NCI-H187 (cell line): ENCODE measurements at regions not wholly inside any gene's neighbourhood (a gene's known extent, or its start where the extent isn't known, plus 50 kb on each side); places are given as distances from the start of the nearest gene placed in this dataset.
"Not testable (repeated sequence)": the region's sequence is repeated elsewhere in the genome, so short reads cannot be mapped to it uniquely, and the experiment has no call there.

Experiments used
- DNase-seq, 2 experiments: peaks; one replicate each; lab custom pipeline; 2025; lab: John Stamatoyannopoulos, UW

DNA sequence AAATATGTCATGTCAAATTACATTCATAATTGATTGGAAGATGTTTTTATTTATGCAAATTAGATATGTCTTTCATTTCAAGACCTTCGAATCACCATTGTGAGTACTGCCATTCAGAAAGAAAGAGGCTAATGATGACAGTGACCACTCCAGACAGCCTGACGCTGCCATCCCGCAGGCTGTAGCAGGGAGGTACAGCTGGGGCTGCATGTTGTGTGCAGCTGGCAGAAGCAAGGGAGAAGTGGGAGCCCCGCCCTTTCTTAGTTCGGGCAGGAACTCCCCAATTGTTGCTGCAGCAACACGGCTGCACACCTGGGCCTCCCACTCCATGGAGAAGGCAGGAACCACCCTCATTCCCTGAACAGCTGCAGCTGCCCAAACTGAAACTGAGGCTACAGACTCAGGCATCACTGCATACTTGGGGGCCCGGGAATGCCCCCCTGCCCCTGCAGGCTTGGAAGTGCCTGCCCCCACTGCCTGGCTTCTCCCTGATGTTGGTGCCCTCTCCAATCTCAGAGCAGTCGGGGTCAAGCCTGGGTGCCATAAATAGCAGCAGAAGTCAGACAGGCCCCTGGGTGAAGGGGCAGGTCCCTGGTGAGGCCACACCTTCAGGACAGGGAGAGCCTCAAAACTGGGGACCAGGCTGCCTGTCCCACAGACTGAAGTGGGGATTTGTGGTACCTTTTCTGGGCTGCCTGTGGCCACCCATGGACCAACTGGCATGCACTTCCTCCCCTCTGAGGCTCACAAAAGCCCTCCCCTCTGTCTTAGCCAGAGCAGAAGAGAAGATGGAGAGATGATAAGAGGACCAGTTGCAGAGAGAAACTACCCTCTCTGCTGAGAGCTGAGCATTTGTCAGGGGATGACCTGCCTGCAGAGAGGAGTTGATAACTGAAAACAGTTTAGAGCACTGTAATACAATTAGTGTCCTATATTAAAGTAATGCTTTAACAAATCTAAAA is 964.6 kb downstream of the SI start:
- peak in 1 of 2 experiments; percentile 4 for DNase-seq

DNA sequence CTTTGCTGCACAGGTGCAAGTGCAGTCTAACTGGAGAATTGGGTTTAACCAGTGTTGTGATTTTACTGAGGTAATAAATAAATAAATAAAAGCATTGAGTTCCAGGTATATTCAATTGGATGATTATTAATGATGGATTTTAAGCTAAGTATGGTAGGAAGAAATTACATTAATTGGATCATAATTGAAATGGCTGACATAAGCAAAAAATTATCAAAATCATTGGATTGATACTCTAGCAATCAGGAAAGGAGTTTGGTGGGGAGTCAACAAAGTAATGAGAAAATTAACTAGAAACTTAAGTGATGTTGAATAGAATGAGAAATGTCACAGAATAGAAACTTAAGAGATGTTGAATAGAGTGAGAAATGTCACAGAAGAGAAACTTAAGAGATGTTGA is 981.9 kb downstream of the SI start:
- no peak for DNase-seq

DNA sequence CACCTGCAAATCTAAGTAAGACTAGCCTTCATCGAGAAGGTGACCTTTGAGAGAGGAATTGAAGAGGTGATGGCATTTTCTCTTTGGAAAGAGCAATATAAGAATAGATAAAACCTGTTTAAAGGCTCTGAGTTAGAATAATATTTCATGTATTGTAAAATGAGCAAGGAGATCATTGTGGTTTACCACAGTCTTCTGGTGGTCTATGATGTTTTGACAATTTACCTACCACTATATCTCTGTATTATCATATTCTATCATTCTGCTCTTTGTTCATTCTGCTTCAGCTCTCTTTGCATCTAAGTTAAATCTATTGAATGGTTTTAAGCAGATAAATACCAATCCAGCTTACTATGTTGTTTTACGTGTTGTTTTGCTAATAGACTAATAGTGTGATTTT is 982.3 kb downstream of the SI start:
- no peak for DNase-seq

DNA sequence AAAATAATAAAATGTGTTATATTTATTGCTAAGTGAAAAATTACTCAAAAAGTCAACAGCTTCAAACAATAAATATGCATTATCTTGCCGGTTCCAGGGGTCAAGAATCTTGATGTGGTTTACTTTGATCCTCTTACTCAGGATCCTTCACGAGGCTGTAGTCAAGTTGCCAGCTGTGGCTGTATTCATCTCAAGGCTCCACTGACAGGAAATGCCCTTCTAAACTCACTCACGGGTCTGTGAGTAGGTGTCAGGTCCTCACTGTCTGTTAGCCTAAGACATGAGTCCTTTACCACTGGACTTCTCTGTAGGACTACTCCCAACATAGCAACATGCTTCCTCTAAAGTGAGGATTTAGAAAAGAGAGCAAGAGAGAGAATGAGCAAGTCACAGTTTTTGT is 983.0 kb downstream of the SI start:
- DNase-seq = no peak

DNA sequence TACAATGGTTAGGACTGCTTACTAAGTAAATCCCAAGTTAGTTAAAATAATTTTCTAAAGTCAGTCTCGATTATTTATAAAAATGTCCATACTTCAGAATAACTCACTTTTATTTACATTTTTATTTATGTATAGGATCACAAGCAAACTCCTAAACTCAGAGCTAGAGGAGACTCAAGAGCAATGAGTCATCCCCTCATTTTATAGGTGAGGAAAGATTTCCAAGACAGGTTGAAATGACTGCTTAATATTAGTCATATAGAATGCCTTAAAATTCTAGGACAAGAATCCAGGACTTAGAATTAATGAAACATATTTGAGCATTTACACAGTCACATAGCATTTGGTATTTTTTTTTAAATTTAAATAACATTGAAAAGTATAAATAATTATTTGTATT is 983.8 kb downstream of the SI start:
- no peak for DNase-seq

DNA sequence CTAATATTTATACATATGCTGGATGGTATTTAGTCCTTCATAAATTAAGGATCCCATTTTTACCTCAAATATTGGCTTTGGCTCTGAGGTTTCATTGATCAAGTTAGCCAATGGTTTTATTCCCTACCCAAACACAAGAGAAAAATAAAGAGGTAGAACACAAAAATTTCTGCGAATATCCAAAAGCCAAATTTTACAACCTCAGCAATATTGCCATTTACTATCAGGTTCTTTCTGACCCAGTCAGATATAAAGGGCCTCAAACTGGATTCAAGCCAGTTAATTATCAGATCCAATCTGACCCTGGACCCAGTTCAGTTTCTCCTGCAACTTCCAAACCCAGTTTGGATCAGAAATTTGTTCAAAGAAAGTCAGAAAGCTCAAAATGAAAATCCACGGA is 998.1 kb downstream of the SI start:
- DNase-seq = no peak

DNA sequence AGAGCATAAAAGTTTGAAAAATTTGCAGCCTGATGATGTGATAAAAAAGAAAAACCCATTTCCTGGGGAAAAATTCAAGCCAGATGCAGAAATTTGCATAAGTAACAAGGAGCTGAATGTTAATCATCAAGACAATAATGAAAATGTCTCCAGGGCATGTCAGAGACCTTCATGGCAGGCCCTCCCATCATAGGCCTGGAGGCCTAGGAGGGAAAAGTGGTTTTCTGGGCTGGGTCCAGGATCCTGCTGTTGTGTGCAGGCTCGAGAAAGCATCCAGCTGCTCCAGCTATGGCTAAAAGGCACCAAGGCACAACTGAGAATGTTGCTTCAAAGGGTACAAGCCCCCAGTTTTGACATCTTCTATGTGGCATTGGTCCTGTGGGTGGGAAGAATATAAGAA is 1014.0 kb downstream of the SI start:
- DNase-seq = no peak

DNA sequence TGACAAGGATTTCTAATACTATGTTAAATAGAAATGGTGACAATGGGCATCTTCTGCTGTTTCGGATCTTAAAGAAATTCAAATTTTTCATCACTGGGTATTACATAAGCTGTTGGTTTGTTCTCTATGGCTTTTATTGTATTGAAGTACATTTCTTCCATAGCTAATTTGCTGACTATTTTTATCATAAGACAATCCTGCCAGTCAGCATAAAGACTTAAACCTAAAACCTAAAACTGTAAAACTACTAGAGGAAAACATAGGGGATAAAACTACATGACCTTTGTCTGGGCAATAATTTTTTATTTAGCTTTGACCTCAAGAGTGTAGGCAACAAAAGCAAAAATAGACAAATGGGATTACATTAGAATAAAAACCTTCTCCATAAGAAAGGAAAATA is 1017.4 kb downstream of the SI start:
- DNase-seq = no peak

DNA sequence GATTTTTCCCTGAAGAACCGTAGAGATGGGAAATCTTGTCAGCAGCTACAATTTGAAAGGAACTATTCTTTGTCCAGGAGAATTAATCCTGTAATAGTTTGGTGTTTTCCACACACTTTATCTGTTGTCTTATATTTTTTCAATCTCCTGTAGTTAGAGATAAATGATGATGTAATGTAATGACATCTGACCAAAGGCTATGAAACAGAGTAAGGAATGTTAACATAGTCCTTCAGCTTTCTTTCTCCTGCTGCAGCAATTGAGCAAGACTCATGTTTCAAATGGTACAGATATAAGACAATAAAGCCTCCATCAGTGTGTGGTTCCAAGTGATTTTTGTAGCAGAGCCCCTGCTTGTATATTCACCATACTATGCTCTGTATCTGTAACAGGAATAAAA is 1028.4 kb downstream of the SI start:
- no peak for DNase-seq

DNA sequence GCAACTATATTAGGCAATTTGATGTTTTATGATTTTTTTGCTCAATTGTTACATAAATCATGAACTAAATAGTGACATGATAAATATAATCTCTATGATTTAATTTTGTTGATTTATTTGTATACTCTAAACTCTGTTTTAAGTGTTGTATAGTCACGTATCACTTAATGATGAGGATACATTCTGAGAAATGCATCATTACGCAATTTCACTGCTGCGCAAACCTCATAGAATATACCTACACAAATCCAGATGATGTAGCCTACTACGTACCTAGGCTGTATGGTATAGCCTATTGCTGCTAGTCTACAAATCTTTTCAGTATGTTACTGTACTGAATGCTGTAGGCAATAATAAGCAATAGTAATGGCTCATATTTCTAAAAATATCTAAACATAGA is 1029.8 kb downstream of the SI start:
- no peak for DNase-seq

DNA sequence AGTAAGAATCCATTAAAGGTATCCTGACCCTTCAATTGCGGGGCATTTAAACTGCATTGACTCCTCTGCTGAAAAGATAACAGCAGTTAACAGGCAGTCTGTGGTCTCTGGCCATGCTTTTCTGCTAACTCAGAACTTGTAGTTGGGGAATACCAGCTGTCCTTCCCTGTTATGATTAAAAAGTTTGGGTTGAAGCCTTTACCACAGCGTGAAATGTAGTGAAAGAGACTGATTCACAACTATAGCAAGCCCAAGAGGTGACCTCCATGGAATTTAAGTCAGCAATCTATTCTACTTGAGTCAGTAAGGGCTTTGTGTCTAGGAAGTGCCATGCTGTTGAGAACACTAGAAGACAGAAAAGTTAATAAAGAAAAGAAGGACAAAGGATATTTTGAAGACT is 1037.3 kb downstream of the SI start:
- DNase-seq = no peak

DNA sequence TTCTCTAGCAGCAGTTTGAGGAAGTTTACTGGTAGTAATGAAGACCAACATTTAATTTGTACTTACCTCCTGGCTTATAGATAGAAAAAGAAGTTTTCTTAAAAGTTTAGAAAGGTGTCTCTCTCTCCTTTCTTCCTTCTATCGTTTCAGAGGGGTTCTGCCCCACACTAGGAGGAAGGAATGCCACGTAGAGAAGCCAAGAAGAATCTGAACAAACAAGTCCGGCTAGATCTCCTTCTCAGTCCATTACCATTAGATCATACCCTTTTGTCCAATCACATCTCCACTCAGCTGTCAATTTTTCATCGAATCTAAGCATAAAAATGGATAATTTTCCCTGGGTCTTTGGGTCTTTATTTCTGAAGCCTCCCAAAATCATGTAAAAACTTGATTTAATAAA is 1048.1 kb downstream of the SI start:
- no peak for DNase-seq

DNA sequence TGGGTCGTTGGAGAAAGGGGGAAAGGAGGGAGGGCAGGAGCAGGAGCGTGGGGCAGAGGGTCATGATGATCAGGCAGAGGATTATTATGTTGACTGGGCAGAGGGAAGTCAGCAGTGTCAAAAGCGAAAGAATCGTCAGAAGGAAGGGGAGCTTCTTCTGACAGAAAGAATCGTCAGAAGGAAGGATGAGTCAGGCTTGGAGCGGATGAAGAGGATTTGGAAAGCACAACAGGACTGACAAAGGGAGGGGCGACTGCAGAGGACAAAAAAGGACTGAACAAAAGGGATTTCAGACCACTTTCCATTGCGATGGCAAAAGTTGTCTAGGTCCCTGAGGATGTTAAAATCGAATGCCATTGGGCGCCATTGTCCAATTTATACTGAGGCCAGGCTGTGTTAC is 1053.5 kb downstream of the SI start:
- no peak for DNase-seq

DNA sequence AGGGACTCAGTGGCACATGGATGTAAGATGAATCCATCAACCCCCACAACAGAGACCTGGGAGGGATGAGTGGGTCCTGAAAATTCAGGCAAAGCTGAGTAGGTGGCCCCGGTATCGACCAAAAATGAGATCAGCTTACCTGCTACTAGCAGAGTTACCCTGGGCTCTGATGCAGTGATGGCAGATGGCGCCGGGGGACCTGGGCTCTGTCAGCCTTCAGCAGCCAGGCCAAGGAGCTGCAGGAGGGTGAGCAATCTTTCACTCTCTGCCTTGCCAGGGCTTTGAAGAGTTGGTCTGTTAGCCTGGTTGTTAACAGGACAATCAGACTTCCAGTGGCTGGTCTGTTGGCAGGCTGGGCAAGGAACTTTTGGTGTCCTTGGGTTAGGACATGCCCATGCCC is 1054.8 kb downstream of the SI start:
- DNase-seq = no peak

DNA sequence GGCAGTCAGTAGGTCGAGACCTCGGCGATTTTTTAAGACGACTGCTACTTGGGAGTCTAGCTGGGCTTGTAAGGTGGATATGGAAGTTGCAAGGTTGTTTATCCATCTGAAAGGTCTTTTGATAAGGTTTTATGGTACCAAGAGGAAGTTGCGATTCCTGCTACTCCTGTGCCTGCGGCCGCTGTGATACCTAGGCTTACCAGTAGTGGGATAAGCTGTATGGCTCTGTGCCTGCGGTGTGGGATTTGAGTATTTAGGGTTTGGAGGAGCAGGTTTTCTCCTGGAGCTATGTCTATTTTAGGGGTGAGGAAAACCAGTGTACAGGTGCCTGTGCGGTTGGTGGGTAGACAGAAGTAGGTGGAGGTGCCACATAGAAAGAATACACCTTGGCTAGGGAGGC is 1059.8 kb downstream of the SI start:
- no peak for DNase-seq

DNA sequence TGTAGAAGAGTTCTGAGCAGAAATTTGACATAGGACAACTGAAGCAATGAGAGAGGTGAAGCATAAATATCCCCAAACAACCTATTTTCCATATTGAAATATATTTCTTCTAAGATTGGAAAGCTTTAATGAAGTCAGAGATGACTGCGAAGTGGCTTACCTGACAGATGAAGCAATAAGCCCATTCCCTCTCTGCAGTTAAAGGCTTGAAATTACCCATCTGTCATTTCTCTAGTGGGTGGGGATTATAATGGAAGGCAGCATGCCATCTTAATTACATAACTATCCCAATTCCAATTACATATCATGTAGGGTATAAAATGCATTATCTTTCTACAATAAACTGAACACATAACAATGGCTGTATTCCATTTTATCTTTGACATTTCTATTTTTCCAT is 1070.5 kb downstream of the SI start:
- DNase-seq = no peak

DNA sequence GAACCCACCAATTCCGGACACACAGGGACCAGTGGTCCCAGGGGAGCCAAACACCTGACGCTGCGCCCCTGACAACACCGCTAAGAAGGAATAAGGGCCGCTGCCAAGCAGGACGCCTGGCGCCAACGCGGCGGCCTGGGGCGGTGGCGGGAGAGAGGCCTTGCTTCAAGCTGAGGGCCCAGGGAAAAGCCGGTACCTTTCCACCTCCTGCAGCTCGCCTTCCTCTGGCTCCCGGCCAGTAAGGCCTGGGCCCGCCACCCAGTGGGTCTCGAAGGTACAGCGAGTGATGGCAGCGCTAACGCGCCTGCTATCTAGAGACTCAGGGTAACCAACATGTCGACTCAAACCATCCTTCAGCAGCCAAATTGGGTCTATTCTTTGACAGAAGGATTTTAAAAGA is 1074.1 kb downstream of the SI start:
- DNase-seq = no peak

DNA sequence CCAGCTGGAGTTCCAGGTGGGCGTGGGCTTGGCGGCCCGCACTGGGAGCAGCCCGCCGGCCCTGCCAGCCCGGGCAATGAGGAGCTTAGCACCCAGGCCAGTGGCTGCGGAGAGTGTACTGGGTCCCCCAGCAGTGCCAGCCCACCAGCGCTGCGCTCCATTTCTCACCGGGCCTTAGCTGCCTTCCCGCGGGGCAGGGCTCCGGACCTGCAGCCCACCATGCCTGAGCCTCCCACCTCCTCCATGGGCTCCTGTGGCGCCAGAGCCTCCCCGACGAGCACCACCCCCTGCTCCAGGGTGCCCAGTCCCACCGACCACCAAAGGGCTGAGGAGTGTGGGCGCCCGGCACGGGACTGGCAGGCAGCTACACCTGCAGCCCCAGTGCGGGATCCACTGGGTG is 1075.3 kb downstream of the SI start:
- not testable (repeated sequence) for DNase-seq

DNA sequence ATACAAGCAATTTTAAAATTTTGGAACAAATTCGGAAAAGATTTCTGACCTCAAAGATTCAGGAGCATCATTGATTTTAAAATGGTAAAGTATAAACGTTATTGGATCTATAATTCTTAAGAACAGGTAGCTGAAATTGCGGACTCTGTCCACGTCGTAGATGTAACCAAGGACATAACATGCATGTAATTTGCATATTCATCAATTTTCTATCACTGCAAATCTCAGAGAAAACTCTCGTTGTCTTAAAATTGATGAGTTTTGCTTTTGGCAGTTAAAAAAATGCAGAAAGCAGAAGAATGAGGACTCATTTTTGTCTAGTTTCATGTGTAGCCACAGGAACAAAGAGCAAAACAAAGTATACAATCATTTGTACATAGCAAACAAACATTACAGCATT is 1094.4 kb downstream of the SI start:
- no peak for DNase-seq

DNA sequence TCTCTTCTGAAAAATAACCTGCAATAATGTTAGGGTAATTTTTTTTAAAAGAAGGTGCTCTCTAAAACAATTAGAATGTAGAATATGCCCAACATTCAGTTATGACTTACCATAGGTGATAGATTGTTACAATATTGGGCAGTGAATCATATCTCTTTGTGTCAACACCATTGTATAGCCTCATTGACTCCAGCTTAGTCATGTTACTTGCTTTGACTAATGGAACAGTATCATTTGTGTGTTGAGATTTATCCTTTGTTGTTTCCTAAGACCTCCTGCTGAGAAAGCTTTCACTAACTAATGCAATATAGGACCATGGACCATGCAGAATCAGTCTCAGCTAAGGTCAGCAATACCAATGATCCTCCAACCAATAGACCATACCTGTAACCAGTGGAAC is 1106.4 kb downstream of the SI start:
- no peak for DNase-seq

DNA sequence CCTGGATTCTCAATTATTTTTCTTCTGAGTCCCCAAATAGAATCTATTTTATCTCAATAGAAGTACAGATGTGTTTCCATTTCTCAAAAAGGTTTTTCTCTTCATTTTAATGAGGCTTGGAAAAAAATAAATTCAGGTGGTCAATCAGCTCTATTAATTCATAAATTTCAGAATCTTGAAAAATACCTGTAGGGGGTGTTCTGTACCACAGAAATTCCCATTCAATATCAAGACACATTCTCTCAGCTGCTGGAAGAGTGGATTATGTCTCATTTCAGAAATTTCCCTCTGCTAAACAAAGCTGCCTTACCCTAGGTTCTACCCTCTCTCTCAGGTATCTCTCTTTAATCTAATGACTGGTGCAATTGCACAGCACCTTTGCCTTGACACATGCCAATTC is 1121.2 kb downstream of the SI start:
- no peak for DNase-seq

DNA sequence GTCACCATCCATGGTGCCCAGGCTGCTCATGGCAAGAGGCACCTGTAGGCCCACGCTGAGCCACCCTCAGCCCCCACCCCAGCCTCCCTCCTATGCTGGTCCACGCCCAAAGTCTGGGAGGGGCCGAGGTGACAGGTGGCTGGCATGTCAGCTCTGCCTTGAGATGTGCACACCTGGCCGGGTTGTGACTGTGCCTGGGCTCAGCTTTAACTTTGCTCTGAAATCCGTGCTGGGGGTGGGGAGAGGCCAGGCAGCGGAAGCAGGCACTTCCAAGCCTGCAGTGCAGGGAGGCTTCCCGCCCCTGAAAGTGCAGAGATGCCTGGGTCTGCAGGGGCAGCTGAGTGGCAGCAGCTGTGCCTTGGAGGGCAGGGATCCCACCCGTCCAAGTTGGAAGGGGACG is 1124.8 kb downstream of the SI start:
- no peak for DNase-seq

DNA sequence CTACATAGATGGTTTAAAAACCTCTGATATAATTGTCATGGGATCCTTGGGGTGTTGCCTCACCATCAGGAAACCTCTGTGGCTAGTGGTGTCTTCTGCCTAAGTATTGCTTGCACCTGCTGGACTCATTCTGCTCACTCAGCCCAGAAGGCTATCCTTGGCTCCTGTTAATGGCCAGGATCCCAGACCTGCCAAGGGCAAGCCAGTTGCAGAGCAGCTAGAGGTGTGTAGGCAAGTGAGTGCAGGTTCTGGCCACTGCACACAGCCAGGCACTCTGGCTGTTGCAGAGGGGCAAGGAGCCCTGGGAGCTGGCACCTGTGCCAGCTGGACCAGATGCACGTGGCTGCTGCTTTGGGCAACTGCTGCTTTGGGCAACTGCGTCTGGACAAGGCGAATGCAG is 1125.8 kb downstream of the SI start:
- DNase-seq = no peak

DNA sequence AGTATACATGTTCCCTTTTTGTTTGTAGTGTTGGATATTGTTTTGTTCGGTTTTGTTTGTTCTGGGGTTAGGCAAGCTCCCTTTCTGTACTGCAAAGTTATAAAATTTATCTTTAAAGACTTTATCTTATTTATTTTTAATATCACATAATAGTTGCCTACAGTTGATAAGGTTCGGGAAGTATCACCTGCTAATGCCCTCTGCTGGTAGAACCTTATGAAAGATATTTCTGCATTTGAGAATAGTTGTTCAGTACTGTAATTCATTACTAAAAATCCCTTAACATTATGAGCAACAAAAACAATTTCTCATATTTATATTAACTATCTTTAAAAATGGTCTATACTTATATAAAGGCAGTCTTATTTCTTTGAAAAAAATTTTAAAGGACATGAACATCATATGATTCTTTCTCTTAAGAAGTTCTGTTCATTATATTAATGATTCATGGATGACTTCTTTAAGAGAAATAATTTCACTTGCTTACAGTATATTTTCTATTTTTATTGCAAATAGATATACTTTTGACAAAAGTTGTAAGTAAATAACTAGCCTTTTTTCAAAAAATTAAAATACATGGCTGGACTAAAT is 1126.8 kb downstream of the SI start:
- no peak for DNase-seq
